Common myeloid progenitor, CD34-positive (primary cell): ENCODE measurements at regions not wholly inside any gene's neighbourhood (a gene's known extent, or its start where the extent isn't known, plus 50 kb on each side); places are given as distances from the start of the nearest gene placed in this dataset.

Experiments used
- CTCF ChIA-PET: fragments of 350-600 bp; sonication (Branson Sonifier 250); formaldehyde crosslinking; loops from one replicate; lab custom pipeline; 2021; ENCODE audit warnings: antibody characterized with exemption; lab: Charles Lee
- POLR2A ChIA-PET: fragments of 350-600 bp; sonication (Branson Sonifier 250); formaldehyde crosslinking; loops from one replicate; lab custom pipeline; 2021; ENCODE audit warnings: antibody characterized with exemption; lab: Charles Lee
- DNase-seq, 3 donors: peaks; one replicate each; pipeline versions ENCODE4 v3.0.0 to v3.0.0-alpha.2; 2013
- H3K27ac ChIP-seq, 2 experiments: 1 replicate in 1 of 2; 2 replicates in 1 of 2; pipeline ENCODE4 v1.7.0; 2013; ENCODE audit warnings: inconsistent platforms in 2 of 2, low read length in 2 of 2, mild to moderate bottlenecking in 2 of 2, low read depth in 1 of 2, moderate library complexity in 1 of 2; ENCODE audit not compliant: severe bottlenecking in 2 of 2, insufficient read depth in 1 of 2, poor library complexity in 1 of 2
- H3K27me3 ChIP-seq, 5 experiments: replicated peaks in 2 of 5; 1 replicate in 3 of 5; 2 replicates in 2 of 5; pipeline versions ENCODE4 v1.6.1 to v1.7.0; 2013; ENCODE audit warnings: low read length in 4 of 5, mild to moderate bottlenecking in 2 of 5, moderate library complexity in 2 of 5, inconsistent platforms in 1 of 5; ENCODE audit not compliant: insufficient read depth in 5 of 5, control insufficient read depth in 4 of 5
- H3K36me3 ChIP-seq, 4 experiments: 1 replicate in 2 of 4; 2 replicates in 2 of 4; pipeline versions ENCODE4 v1.6.1 to v1.7.0; 2013; ENCODE audit warnings: low read length in 3 of 4, control low read depth in 1 of 4, mild to moderate bottlenecking in 1 of 4; ENCODE audit not compliant: control insufficient read depth in 4 of 4, insufficient read depth in 4 of 4
- H3K4me1 ChIP-seq, 4 experiments: 1 replicate in 3 of 4; 2 replicates in 1 of 4; pipeline versions ENCODE4 v1.6.1 to v1.7.1; 2013; ENCODE audit warnings: low read length in 3 of 4, mild to moderate bottlenecking in 3 of 4, control low read depth in 1 of 4, inconsistent platforms in 1 of 4, moderate library complexity in 1 of 4; ENCODE audit not compliant: control insufficient read depth in 4 of 4, insufficient read depth in 4 of 4; ENCODE audit errors: control extremely low read depth in 1 of 4
- H3K4me3 ChIP-seq, 7 experiments: 1 replicate in 4 of 7; 2 replicates in 3 of 7; pipeline versions ENCODE4 v1.5.1 to v1.7.0; 2013; ENCODE audit warnings: mild to moderate bottlenecking in 7 of 7, low read length in 6 of 7, moderate library complexity in 6 of 7, inconsistent platforms in 2 of 7, low read depth in 2 of 7, control low read depth in 1 of 7; ENCODE audit not compliant: insufficient read depth in 4 of 7, control insufficient read depth in 1 of 7; ENCODE audit errors: extremely low read depth in 1 of 7
- H3K9me3 ChIP-seq, 5 experiments: 1 replicate in 4 of 5; 2 replicates in 1 of 5; pipeline versions ENCODE4 v1.6.1 to v1.7.1; 2013; ENCODE audit warnings: low read length in 4 of 5, mild to moderate bottlenecking in 2 of 5, inconsistent platforms in 1 of 5, low read depth in 1 of 5, moderate library complexity in 1 of 5; ENCODE audit not compliant: control insufficient read depth in 4 of 5, insufficient read depth in 2 of 5; ENCODE audit errors: control extremely low read depth in 1 of 5
- WGBS: methylation state at CpG from one replicate; pipeline ENCODE4 v1.1.5; 2013; ENCODE audit not compliant: insufficient coverage; 5-methylcytosine and 5-hydroxymethylcytosine counted together

- CTCF ChIA-PET: interaction anchor here (0.6 kb wide), 1 partner anchor 220 kb away, joined by 5 read pairs; no protein-coding TSS in a partner anchor
- DNase-seq: no peak
- POLR2A ChIA-PET: no interaction called here
- no peaks in the 10 kb centered on the region for H3K4me1 ChIP-seq
- 100% methylated on average over 1 of the region's 4 CpGs for WGBS
- no peaks in the 10 kb centered on the region for H3K36me3 ChIP-seq
- H3K9me3 ChIP-seq: no peaks in the 10 kb centered on the region
- no peak overlapping the region for H3K27ac ChIP-seq
- H3K4me3 ChIP-seq: no peak overlapping the region
- H3K27me3 ChIP-seq: no peaks in the 10 kb centered on the region
Observed at GRCh38 chr6:112833581-112834131, 486.5 kb downstream of the RFPL4B start.

- POLR2A ChIA-PET: no interaction called here
Observed at GRCh38 chr6:112835078-112835477, 487.9 kb downstream of the RFPL4B start.

GRCh38 chr6:112839525-112839961, 492.4 kb downstream of the RFPL4B start:
- no peak overlapping the region for H3K4me3 ChIP-seq
- H3K36me3 ChIP-seq: no peaks in the 10 kb centered on the region
- H3K9me3 ChIP-seq: no peaks in the 10 kb centered on the region
- ChIA-PET POLR2A (no interaction called here), CTCF (no interaction called here)
- no peaks in the 10 kb centered on the region for H3K27me3 ChIP-seq
- DNase-seq: no peak
- H3K27ac ChIP-seq: no peak overlapping the region
- H3K4me1 ChIP-seq: no peaks in the 10 kb centered on the region

More at GRCh38 chr6:112835078-112835477, 487.9 kb downstream of the RFPL4B start:
- DNase-seq: no peak
- CTCF ChIA-PET: no interaction called here
- H3K27ac ChIP-seq: no peak overlapping the region
- no peaks in the 10 kb centered on the region for H3K36me3 ChIP-seq
- H3K4me3 ChIP-seq: no peak overlapping the region
- no peaks in the 10 kb centered on the region for H3K9me3 ChIP-seq
- H3K27me3 ChIP-seq: no peaks in the 10 kb centered on the region
- WGBS: 94% methylated on average over 2 of the region's 3 CpGs
- no peaks in the 10 kb centered on the region for H3K4me1 ChIP-seq

DNA sequence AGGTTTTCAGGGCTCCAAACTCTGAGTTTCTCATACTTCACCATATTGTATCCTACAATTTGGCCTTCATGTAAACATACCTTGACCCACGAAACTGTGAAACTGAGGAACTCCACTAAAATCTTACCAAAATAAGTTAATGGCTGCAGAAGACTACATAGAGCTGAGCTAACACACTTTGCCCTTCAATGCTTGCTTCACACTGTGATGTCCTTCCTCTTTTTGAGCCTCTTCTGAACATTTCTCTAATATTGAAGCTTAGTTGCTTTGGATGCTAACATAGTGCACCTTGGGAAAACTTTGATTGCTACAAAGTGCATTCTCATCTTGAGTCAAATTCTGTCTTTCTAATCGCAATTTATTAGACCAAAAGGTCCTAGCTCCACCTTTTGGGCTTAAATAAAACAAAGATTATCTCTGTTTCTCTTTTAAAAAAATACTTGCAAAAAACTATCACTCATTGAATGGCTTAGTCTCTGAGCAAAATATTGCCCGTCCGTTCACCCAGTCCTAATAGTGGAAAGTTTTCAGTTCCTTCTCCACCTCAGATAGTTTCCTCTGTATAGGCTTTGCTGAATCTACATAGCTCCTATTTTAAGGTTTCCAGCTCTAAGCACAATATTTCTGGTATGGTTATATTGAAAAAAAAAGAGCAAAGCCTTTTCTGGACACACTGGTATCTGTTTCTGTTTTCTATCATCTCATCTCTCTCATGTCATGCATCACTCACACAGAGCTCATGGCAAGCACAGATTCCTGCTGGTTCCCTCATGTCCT, 494.6 kb downstream of the RFPL4B start:
- Histone ChIP-seq H3K27ac (no peak overlapping the region), H3K4me1 (no peaks in the 10 kb centered on the region), H3K4me3 (no peak overlapping the region), H3K9me3 (no peaks in the 10 kb centered on the region), H3K36me3 (no peaks in the 10 kb centered on the region), H3K27me3 (no peaks in the 10 kb centered on the region)
- DNase-seq: no peak
- POLR2A ChIA-PET: interaction anchor here (0.7 kb wide), 1 partner anchor 900 kb away, joined by 3 read pairs; no protein-coding TSS in a partner anchor
- CTCF ChIA-PET: no interaction called here
- 85% methylated on average over 4 of the region's 4 CpGs for WGBS

GRCh38 chr6:112842330-112842685, 495.2 kb downstream of the RFPL4B start:
- Histone ChIP-seq H3K4me3 (no peak overlapping the region), H3K36me3 (no peaks in the 10 kb centered on the region), H3K27me3 (no peaks in the 10 kb centered on the region), H3K4me1 (no peaks in the 10 kb centered on the region), H3K9me3 (no peaks in the 10 kb centered on the region), H3K27ac (no peak overlapping the region)
- CTCF ChIA-PET: interaction anchor here (0.6 kb wide), 1 partner anchor 19 kb away, joined by 3 read pairs; no protein-coding TSS in a partner anchor
- no peak for DNase-seq
- POLR2A ChIA-PET: interaction anchor here (0.7 kb wide), 1 partner anchor 899 kb away, joined by 3 read pairs; no protein-coding TSS in a partner anchor

- WGBS: 100% methylated on average over 2 of the region's 3 CpGs
- POLR2A ChIA-PET: no interaction called here
- Histone ChIP-seq H3K4me3 (no peak overlapping the region), H3K9me3 (no peaks in the 10 kb centered on the region), H3K36me3 (no peaks in the 10 kb centered on the region), H3K27me3 (no peaks in the 10 kb centered on the region), H3K27ac (no peak overlapping the region), H3K4me1 (no peaks in the 10 kb centered on the region)
- no peak for DNase-seq
- CTCF ChIA-PET: no interaction called here
Observed at GRCh38 chr6:112846681-112847080, 499.6 kb downstream of the RFPL4B start.

DNA sequence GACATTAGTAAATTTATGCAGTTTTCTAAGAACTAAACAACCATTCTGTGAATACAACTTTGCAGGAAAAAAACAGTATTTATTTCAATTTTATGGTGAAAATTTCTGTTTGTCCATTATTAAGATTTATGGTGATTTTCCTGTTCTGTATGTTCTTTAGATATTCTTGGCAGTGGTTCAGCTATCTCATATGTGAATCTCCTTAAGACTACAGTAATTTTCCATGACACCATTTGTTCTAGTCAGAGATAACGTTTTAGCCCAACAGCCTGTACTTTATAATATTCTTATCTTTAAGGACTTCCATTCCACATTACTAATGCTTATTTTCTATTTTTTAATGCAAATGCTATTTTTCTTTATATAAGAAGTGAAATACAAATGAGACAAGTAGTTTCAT, 504.0 kb downstream of the RFPL4B start:
- no CpG with 5 or more reads among the region's 1 CpG for WGBS
- no peak for DNase-seq
- H3K9me3 ChIP-seq: no peaks in the 10 kb centered on the region
- H3K36me3 ChIP-seq: no peaks in the 10 kb centered on the region
- H3K4me3 ChIP-seq: no peak overlapping the region
- H3K27ac ChIP-seq: no peak overlapping the region
- POLR2A ChIA-PET: no interaction called here
- H3K27me3 ChIP-seq: no peaks in the 10 kb centered on the region
- CTCF ChIA-PET: no interaction called here
- H3K4me1 ChIP-seq: no peaks in the 10 kb centered on the region
